AG10803 (cell line): ENCODE measurements at regions not wholly inside any gene's neighbourhood (a gene's known extent, or its start where the extent isn't known, plus 50 kb on each side); places are given as distances from the start of the nearest gene placed in this dataset.
"Not testable (repeated sequence)": the region's sequence is repeated elsewhere in the genome, so short reads cannot be mapped to it uniquely, and the experiment has no call there.

ENCODE experiments used
- DNase-seq: peaks from one replicate; pipeline ENCODE4 v3.0.0; 2010; ENCODE audit warnings: low read depth
- H3K4me3 ChIP-seq: 2 replicates; pipeline ENCODE4 v1.5.1; 2011; ENCODE audit warnings: mild to moderate bottlenecking, low read length, control low read depth
- CTCF ChIP-seq: conservative IDR thresholded peaks from 2 replicates; pipeline ENCODE4 v1.5.1; 2011; ENCODE audit warnings: mild to moderate bottlenecking, low read length, control low read depth, inconsistent platforms

- no peak for TF ChIP-seq CTCF
- DNase-seq, result no peak
- no peak overlapping the region for H3K4me3 ChIP-seq
Observed at GRCh38 chr1:14262637-14263036, 335.8 kb upstream of the KAZN start.

- no peak for DNase-seq
- no peak overlapping the region for H3K4me3 ChIP-seq
Observed at GRCh38 chr1:14263225-14263624, 335.3 kb upstream of the KAZN start.

GRCh38 chr1:14263671-14264070, 334.8 kb upstream of the KAZN start:
- DNase-seq, result no peak
- no peak for TF ChIP-seq CTCF
- no peak overlapping the region for H3K4me3 ChIP-seq

More at GRCh38 chr1:14263225-14263624, 335.3 kb upstream of the KAZN start:
- no peak for TF ChIP-seq CTCF

- no peak for TF ChIP-seq CTCF
- H3K4me3 ChIP-seq, result no peak overlapping the region
- DNase-seq, result no peak
Observed at GRCh38 chr1:14265495-14265894, 333.0 kb upstream of the KAZN start.

- no peak for DNase-seq
- no peak for TF ChIP-seq CTCF
- no peak overlapping the region for H3K4me3 ChIP-seq
Observed at GRCh38 chr1:14267991-14268390, 330.5 kb upstream of the KAZN start.

- no peak for TF ChIP-seq CTCF
- H3K4me3 ChIP-seq, result no peak overlapping the region
- DNase-seq, result no peak
Observed at GRCh38 chr1:14270821-14271220, 327.7 kb upstream of the KAZN start.

- no peak for TF ChIP-seq CTCF
- H3K4me3 ChIP-seq, result no peak overlapping the region
- DNase-seq, result no peak
Observed at GRCh38 chr1:14273811-14274210, 324.7 kb upstream of the KAZN start.

- DNase-seq, H3K4me3 ChIP-seq: not testable (repeated sequence)
Observed at GRCh38 chr1:14279891-14280290, 318.6 kb upstream of the KAZN start.
